B cell (primary cell): ENCODE measurements at regions not wholly inside any gene's neighbourhood (a gene's known extent, or its start where the extent isn't known, plus 50 kb on each side); places are given as distances from the start of the nearest gene placed in this dataset.

Source experiments
- ATAC-seq: fragments of 200-7000 bp; cut with Tn5 transposase; one replicate; pipeline ENCODE4 v1.10.0; 2021; ENCODE audit warnings: low read depth, mild to moderate bottlenecking, moderate number of reproducible peaks, moderate library complexity
- CTCF ChIA-PET: fragments of 350-600 bp; sonication (Branson Sonifier 250); formaldehyde crosslinking; loops from one replicate; lab custom pipeline; 2021; ENCODE audit warnings: antibody characterized with exemption, inconsistent platforms; lab: Charles Lee
- POLR2A ChIA-PET: fragments of 350-600 bp; sonication (Branson Sonifier 250); formaldehyde crosslinking; loops from one replicate; lab custom pipeline; 2021; ENCODE audit warnings: antibody characterized with exemption; lab: Charles Lee
- DNase-seq: peaks from one replicate; pipeline ENCODE4 v3.0.0; 2013
- H2AFZ ChIP-seq: 2 replicates; pipeline ENCODE4 v1.6.1; 2012; ENCODE audit warnings: mild to moderate bottlenecking, low read depth, low read length; ENCODE audit not compliant: insufficient read depth, poor library complexity, severe bottlenecking
- H3K27ac ChIP-seq, 2 donors: 1 replicate in 1 of 2; 2 replicates in 1 of 2; pipeline ENCODE4 v1.5.1; 2012 to 2013; ENCODE audit warnings: low read length in 2 of 2, mild to moderate bottlenecking in 2 of 2, moderate library complexity in 1 of 2
- H3K27me3 ChIP-seq, 4 experiments: fragments of 200-600 bp in 1 of 4; sonication (generic) in 1 of 4; replicated peaks in 1 of 4; 1 replicate in 2 of 4; 2 replicates in 2 of 4; pipeline versions ENCODE4 v1.6.1 to v1.7.0; 2013 to 2016; ENCODE audit warnings: low read length in 3 of 4, mild to moderate bottlenecking in 2 of 4, mixed read lengths in 1 of 4, moderate library complexity in 1 of 4; ENCODE audit not compliant: insufficient read depth in 4 of 4, control insufficient read depth in 3 of 4; ENCODE audit errors: control extremely low read depth in 1 of 4
- H3K36me3 ChIP-seq, 2 experiments: replicated peaks in 1 of 2; 1 replicate in 1 of 2; 2 replicates in 1 of 2; pipeline versions ENCODE4 v1.6.1 to v1.7.1; 2013; ENCODE audit warnings: low read length in 1 of 2; ENCODE audit not compliant: insufficient read depth in 2 of 2, control insufficient read depth in 1 of 2; ENCODE audit errors: control extremely low read depth in 1 of 2, extremely low read depth in 1 of 2
- H3K4me1 ChIP-seq, 2 donors: fragments of 200-600 bp in 1 of 2; sonication (generic) in 1 of 2; 1 replicate in 1 of 2; 2 replicates in 1 of 2; pipeline versions ENCODE4 v1.5.1 to v1.6.1; 2013 to 2017; ENCODE audit warnings: low read length in 2 of 2; ENCODE audit not compliant: control insufficient read depth in 2 of 2, insufficient read depth in 2 of 2
- H3K4me2 ChIP-seq: replicated peaks from 2 replicates; pipeline ENCODE3; 2012; ENCODE audit warnings: mild to moderate bottlenecking, low read depth, low read length; ENCODE audit not compliant: poor library complexity, severe bottlenecking
- H3K4me3 ChIP-seq, 5 experiments: fragments of 200-600 bp in 1 of 5; sonication (generic) in 1 of 5; 1 replicate in 3 of 5; 2 replicates in 2 of 5; pipeline versions ENCODE4 v1.5.1 to v1.7.0; 2011 to 2016; ENCODE audit warnings: low read length in 4 of 5, mild to moderate bottlenecking in 4 of 5, low read depth in 2 of 5, control low read depth in 1 of 5, moderate library complexity in 1 of 5; ENCODE audit not compliant: insufficient read depth in 1 of 5; ENCODE audit errors: control extremely low read depth in 1 of 5, extremely low read depth in 1 of 5
- H3K79me2 ChIP-seq: fragments of 200-600 bp; sonication (generic); one replicate; pipeline ENCODE4 v1.6.0; 2016; ENCODE audit warnings: low read length; ENCODE audit not compliant: control insufficient read depth, insufficient read depth
- H3K9ac ChIP-seq: fragments of 200-600 bp; sonication (generic); 2 replicates; pipeline ENCODE4 v1.6.1; 2017; ENCODE audit warnings: mild to moderate bottlenecking, low read length, moderate library complexity
- H3K9me3 ChIP-seq, 3 donors: one replicate each; pipeline versions ENCODE4 v1.6.1 to v1.7.1; 2013; ENCODE audit warnings: low read length in 2 of 3; ENCODE audit not compliant: control insufficient read depth in 2 of 3, insufficient read depth in 1 of 3; ENCODE audit errors: control extremely low read depth in 1 of 3
- H4K20me1 ChIP-seq: 2 replicates; pipeline ENCODE4 v1.6.0; 2012; ENCODE audit warnings: mild to moderate bottlenecking, low read length; ENCODE audit not compliant: insufficient read depth, control insufficient read depth, poor library complexity, severe bottlenecking
- H3K27ac Mint-ChIP-seq: one replicate; pipeline ENCODE4 v1.8.0; 2021; ENCODE audit warnings: mixed read lengths
- H3K27me3 Mint-ChIP-seq: one replicate; pipeline ENCODE4 v1.8.0; 2021; ENCODE audit warnings: mixed read lengths
- H3K4me1 Mint-ChIP-seq: one replicate; pipeline ENCODE4 v1.8.0; 2021; ENCODE audit warnings: mixed read lengths
- H3K4me3 Mint-ChIP-seq: one replicate; pipeline ENCODE4 v1.8.0; 2021; ENCODE audit warnings: mixed read lengths
- H3K9me3 Mint-ChIP-seq: one replicate; pipeline ENCODE4 v1.8.0; 2022; ENCODE audit warnings: mixed read lengths; ENCODE audit not compliant: insufficient read depth
- EZH2 ChIP-seq: IDR thresholded peaks from 2 replicates; pipeline ENCODE4 v1.6.1; 2012; ENCODE audit warnings: borderline replicate concordance, low read depth, mild to moderate bottlenecking, moderate library complexity, low read length; ENCODE audit not compliant: insufficient read depth, poor library complexity, severe bottlenecking
- WGBS: methylation state at CpG from one replicate; pipeline ENCODE4 v1.1.5; 2013; ENCODE audit warnings: missing lambda C conversion rate; ENCODE audit not compliant: insufficient coverage; 5-methylcytosine and 5-hydroxymethylcytosine counted together
- intact Hi-C: fragments of 100-400 bp; cut with micrococcal nuclease; formaldehyde crosslinking; loops from one replicate; pipeline ENCODE4 v1.10.0; 2022
- TF ChIP-seq, protein P1 (sequence below): fragments of 200-600 bp; IDR thresholded peaks from one replicate; pipeline ENCODE4 v1.8.0; 2022; ENCODE audit warnings: antibody characterized with exemption, mild to moderate bottlenecking

GRCh38 chr19:27529158-27529557, 1683.8 kb downstream of the UQCRFS1 start:
- no peak overlapping the region for H3K4me3 Mint-ChIP-seq
- Histone ChIP-seq H3K27ac (no peak overlapping the region), H3K4me3 (no peak overlapping the region), H3K9ac (no peak overlapping the region), H3K79me2 (no peaks in the 10 kb centered on the region), H3K4me2 (no peak overlapping the region), H3K36me3 (no peaks in the 10 kb centered on the region), H3K27me3 (no peaks in the 10 kb centered on the region), H3K4me1 (no peaks in the 10 kb centered on the region), H2AFZ (no peak overlapping the region), H4K20me1 (no peaks in the 10 kb centered on the region), H3K9me3 (peaks cover 0 to 67% (median 8%) of the 10 kb centered on the region in 3 donors)
- intact Hi-C loops, result no loop called here
- CTCF ChIA-PET, result no interaction called here
- H3K27me3 Mint-ChIP-seq, result no peaks in the 10 kb centered on the region
- no peak for DNase-seq
- no peak overlapping the region for H3K27ac Mint-ChIP-seq
- 29% methylated on average over 1 of the region's 1 CpG for WGBS
- H3K4me1 Mint-ChIP-seq, result no peaks in the 10 kb centered on the region
- TF ChIP-seq, protein P1, sequence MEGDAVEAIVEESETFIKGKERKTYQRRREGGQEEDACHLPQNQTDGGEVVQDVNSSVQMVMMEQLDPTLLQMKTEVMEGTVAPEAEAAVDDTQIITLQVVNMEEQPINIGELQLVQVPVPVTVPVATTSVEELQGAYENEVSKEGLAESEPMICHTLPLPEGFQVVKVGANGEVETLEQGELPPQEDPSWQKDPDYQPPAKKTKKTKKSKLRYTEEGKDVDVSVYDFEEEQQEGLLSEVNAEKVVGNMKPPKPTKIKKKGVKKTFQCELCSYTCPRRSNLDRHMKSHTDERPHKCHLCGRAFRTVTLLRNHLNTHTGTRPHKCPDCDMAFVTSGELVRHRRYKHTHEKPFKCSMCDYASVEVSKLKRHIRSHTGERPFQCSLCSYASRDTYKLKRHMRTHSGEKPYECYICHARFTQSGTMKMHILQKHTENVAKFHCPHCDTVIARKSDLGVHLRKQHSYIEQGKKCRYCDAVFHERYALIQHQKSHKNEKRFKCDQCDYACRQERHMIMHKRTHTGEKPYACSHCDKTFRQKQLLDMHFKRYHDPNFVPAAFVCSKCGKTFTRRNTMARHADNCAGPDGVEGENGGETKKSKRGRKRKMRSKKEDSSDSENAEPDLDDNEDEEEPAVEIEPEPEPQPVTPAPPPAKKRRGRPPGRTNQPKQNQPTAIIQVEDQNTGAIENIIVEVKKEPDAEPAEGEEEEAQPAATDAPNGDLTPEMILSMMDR, result no peak
- no peak for TF ChIP-seq EZH2
- peaks cover 17% of the 10 kb centered on the region for H3K9me3 Mint-ChIP-seq
- no peak for ATAC-seq
- POLR2A ChIA-PET, result no interaction called here

GRCh38 chr19:27522223-27522622, 1690.7 kb downstream of the UQCRFS1 start:
- Histone ChIP-seq H3K4me3 (no peak overlapping the region), H3K9me3 (peaks cover 0 to 39% (median 12%) of the 10 kb centered on the region in 3 donors), H3K79me2 (no peaks in the 10 kb centered on the region), H2AFZ (no peak overlapping the region), H3K27me3 (no peaks in the 10 kb centered on the region), H3K36me3 (no peaks in the 10 kb centered on the region), H3K9ac (no peak overlapping the region), H3K4me1 (no peaks in the 10 kb centered on the region), H4K20me1 (no peaks in the 10 kb centered on the region), H3K4me2 (no peak overlapping the region), H3K27ac (no peak overlapping the region)
- ATAC-seq (no peak), DNase-seq (no peak)
- CTCF ChIA-PET, result no interaction called here
- TF ChIP-seq EZH2, result no peak
- TF ChIP-seq, protein P1, result no peak
- intact Hi-C loops, result no loop called here
- no peak overlapping the region for H3K27ac Mint-ChIP-seq
- POLR2A ChIA-PET, result no interaction called here
- no peaks in the 10 kb centered on the region for H3K4me1 Mint-ChIP-seq
- no peak overlapping the region for H3K4me3 Mint-ChIP-seq
- H3K27me3 Mint-ChIP-seq, result no peaks in the 10 kb centered on the region
- H3K9me3 Mint-ChIP-seq, result no peaks in the 10 kb centered on the region
